ENCODE measurements at regions not wholly inside any gene's neighbourhood (a gene's known extent, or its start where the extent isn't known, plus 50 kb on each side); places are given as distances from the start of the nearest gene placed in this dataset.

- DNase-seq (ENCODE audit: low read depth) = peak; percentile 36
- TF ChIP-seq CTCF (conservative IDR thresholded peaks at IDR 0.05; ENCODE audit: low read length) = no peak
- H3K4me3 ChIP-seq (ENCODE audit: low read length) = no peak overlapping the region
Measured at GRCh38 chr2:219702796-219703545, 75.5 kb downstream of the SLC4A3 start.

GRCh38 chr2:219704878-219705277, 77.4 kb downstream of the SLC4A3 start:
- DNase-seq (ENCODE audit: low read depth) = no peak
- H3K4me3 ChIP-seq (ENCODE audit: low read length) = no peak overlapping the region
- no peak for TF ChIP-seq CTCF (conservative IDR thresholded peaks at IDR 0.05; ENCODE audit: low read length)

GRCh38 chr2:219706823-219707281, 79.4 kb downstream of the SLC4A3 start:
- no peak overlapping the region for H3K4me3 ChIP-seq (ENCODE audit: low read length)
- DNase-seq (ENCODE audit: low read depth) = no peak
- TF ChIP-seq CTCF (conservative IDR thresholded peaks at IDR 0.05; ENCODE audit: low read length) = no peak

- TF ChIP-seq CTCF (conservative IDR thresholded peaks at IDR 0.05; ENCODE audit: low read length) = no peak
- H3K4me3 ChIP-seq (ENCODE audit: low read length) = no peak overlapping the region
- DNase-seq (ENCODE audit: low read depth) = no peak
Measured at GRCh38 chr2:219707496-219708285, 80.3 kb downstream of the SLC4A3 start.

- no peak overlapping the region for H3K4me3 ChIP-seq (ENCODE audit: low read length)
- no peak for TF ChIP-seq CTCF (conservative IDR thresholded peaks at IDR 0.05; ENCODE audit: low read length)
- no peak for DNase-seq (ENCODE audit: low read depth)
Measured at GRCh38 chr2:219709331-219709761, 81.9 kb downstream of the SLC4A3 start.

GRCh38 chr2:219713110-219713509, 85.7 kb downstream of the SLC4A3 start:
- H3K4me3 ChIP-seq (ENCODE audit: low read length) = no peak overlapping the region
- TF ChIP-seq CTCF (conservative IDR thresholded peaks at IDR 0.05; ENCODE audit: low read length) = no peak
- peak; percentile 35 for DNase-seq (ENCODE audit: low read depth)

Measured in AG10803 (cell line).